GM21529 (cell line): ENCODE measurements at regions not wholly inside any gene's neighbourhood (a gene's known extent, or its start where the extent isn't known, plus 50 kb on each side); places are given as distances from the start of the nearest gene placed in this dataset.
"Not testable (repeated sequence)": the region's sequence is repeated elsewhere in the genome, so short reads cannot be mapped to it uniquely, and the experiment has no call there.

ENCODE experiments used
- ATAC-seq: cut with Tn5 transposase; IDR thresholded peaks from one replicate; pipeline ENCODE4 v1.9.1; 2021; ENCODE audit not compliant: unreplicated experiment

DNA sequence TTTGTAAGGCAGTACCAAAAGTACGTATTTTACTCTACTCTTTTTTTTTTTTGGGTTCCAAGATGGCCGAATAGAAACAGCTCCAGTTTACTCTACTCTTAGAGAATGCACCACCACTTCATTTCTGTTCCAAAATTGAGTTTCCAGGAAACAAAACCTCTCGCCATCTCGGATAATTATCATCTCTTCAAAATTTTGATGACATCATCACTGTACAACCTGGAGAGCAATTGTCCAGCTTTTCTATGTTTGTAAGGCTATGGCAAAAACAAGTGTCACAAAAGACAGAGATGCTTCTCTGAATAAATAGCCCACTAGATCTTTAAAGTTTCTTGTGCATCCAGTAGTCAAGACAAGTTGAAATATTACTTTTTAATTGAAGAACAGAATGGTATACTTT lies 1631.9 kb upstream of the CDH6 start:
- ATAC-seq = no peak

DNA sequence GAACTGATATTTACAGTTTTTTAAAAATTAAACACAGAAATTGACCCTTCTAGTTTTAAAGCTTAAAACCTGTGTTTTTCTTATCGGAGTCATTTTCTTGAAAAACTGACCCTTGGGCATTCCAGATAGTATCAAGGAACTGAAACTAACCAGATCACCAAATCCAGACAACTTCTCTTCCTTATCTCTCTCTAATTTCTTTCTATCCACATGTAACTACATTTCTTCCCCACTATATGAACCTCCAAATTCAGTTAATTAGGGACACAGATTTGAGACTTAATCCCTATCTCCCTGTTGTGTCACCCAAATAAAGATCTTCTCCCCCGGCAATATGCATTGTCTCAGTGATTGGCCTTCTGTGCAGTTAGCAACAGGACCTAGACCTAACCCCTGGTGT lies 1643.0 kb upstream of the CDH6 start:
- ATAC-seq = no peak

DNA sequence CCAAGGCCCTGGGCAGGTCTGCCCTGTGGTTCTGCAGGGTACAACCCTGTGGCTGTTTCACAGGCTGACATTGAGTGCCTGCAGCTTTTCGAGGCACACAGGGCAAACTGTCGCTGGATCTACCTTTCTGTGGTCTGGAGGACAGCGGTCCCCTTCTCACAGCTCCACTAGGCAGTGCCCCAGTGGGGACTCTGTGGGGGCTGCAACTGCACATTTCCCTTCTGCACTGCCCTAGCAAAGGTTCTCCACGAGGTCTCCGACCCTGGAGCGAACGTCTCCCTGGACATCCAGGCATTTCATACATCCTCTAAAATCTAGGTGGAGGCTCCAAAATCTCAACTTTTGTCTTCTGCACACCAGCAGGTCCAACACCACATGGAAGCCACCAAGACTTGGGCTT lies 1645.2 kb upstream of the CDH6 start:
- ATAC-seq = no peak

DNA sequence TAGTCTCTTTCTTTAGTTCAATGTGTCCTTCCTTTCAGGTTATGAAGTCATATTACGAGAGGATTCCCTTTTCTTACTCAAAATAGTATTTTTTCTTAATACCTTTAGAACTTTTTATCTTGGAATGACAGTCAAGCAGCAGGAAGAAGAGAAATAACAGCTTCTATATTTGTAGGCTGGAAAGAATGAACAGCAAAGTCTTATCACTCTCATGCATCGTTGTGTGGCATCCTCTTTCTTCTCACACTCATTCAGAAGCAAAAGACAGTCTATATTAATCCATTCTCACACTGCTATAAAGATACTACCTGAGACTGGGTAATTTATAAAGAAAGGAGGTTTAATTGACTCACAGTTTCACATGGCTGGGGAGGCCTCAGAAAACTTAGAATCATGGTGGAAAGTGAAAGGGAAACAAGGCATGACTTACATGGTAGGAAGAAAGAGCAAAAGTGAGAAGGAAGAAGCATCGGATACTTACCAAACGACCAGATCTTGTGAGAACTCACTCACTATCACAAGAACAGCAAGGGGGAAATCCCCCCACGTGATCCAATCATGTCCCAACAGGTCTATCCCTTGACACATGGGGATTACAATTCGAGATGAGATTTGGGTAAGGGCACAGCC lies 1646.1 kb upstream of the CDH6 start:
- no peak for ATAC-seq

DNA sequence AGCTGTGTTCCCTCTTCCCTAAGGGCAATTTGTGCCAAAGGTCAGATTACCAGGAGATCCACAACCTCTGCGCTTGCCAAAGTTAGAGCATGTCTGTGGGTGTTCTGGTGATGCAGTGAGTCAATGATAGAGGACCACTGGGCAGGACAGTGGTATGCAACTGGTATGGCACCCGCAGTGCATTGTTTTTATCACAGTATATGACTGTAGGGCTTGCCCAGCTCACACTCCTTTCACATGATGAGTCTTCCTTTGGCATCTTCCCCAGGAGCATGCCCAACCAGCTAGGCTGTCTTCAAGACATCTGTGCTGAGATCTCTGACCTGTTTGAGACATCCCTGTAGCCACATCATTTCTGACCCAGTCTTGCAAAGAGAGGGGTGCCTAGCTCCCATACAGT lies 1650.0 kb upstream of the CDH6 start:
- no peak for ATAC-seq

DNA sequence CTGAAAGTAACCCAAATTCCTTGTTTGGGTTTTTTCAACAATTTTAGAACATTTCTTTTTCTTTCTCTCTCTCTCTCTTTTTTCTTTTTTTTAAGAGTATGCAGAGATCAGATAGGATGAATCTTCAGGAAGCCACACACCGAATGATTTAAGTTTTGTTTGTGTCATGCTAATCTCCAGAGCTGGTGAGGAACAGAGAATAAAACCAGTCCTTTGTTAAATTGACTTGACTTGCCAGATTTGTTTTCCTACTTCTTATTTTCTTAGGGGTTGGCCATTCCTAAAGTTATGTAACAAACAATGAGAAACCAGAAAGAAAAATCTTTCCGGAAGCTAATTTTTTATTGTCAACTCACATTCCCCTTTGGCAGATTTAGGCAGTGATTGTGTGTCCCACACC lies 1669.3 kb upstream of the CDH6 start:
- ATAC-seq = no peak

DNA sequence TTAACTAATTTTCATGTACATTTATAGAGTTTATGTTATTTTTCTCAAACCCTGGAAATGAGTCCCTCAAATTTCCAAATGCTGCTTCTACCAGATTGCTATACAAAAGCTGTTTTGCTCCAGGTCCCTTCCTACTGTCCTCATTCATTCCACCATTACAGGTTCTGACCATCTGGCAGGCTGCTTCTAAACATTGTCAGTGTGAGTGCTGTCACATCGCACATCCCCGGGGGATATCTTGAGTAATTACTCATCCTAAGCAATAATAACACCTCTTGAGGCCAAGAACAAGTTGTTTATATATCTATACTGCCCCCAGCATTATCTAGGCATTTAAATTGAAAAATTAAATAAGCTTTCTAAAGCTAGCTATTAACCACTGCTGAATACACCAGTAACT lies 1675.3 kb upstream of the CDH6 start:
- ATAC-seq = no peak

DNA sequence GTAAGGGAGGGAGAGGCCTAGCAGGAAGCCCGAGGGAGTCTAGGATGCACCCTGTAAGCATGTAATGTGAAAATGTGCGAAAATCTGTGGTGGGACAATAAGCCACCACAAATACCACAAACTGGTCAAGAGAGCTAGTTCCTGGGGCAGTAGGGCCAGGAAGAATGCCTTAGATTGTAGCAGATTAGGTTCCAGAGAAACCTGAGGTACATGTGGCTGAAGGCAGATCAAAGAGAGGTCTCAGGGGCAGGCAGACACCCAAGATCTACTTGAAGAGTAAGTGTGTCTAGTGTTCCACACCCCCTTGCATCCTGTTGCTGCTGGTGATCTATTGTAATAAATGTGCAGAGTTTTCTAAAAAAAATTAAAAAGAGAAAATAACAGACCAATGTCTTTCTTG lies 1677.3 kb upstream of the CDH6 start:
- ATAC-seq = no peak

DNA sequence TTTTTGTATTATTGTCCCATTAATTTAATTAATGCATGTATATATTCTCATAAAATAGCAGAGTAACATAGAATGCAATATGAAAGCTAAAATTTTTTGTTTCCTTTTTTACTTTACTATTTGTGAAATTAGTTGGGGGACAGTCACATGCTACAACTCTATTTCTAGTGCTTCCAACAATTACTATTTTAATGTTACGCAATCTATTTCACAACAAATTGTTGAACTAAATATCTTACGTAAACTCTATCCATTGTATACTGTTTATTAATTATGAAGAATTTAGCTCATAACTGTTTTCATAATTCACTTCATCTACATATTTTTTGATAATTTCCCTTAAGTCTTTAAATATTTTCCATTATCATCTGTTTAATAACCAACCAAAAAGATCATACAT lies 1685.4 kb upstream of the CDH6 start:
- ATAC-seq = no peak

DNA sequence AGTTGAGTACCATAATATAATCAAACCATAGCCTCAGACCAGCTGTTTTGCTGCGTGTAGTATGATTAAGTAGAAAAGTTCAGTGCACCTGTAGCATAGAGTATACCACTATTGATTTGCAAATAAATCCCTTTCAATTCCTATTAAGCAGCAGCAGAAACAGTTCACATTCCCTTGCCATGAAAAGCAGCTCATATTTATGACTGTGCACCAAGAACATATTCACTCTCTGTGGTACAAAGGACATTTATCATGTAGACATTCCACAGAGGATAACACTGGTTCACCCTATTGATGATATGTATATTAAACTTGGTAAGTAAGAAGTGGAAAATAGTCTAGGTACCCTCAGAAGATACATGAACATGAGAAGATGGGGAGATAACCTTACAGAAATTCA lies 1689.1 kb upstream of the CDH6 start:
- ATAC-seq = no peak

DNA sequence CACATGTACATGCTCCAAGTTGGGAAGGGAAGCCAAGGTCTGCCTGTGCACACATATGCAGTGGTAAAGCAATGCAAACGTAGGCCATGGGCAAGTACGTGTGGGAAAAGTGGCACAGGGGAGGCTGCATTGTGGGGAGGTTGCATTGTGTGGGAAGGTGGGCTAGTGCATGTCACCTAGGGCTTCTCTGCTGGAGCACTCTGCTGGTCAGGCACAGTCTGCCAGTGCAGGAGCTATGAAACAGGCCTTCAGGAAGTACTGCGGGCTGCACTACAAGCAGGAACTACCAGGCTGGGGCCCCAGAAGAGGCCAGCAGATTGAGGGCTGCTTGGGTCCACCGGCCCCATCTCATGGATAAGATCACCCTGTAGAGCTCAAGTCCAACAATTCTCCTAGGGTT lies 1694.6 kb upstream of the CDH6 start:
- ATAC-seq = no peak

DNA sequence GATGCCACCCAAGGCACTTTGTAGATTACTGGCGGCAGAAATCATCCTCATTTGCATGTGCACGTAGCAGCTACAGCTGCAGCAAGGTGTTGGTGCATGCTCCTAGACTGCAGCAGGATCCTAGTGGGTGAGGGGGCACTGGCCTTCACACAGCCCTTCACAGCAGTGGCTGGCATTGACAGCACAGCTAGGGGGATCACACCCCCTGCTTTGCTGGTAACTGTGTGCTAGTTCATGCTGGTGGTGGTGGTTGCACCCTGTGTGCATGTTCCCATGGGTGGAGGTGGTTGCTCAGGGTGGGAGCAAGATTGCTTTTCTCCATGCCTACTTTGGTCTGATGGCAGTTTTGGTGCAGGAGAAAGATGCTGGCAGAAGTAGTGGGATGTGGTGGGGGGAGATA lies 1695.1 kb upstream of the CDH6 start:
- ATAC-seq = no peak

DNA sequence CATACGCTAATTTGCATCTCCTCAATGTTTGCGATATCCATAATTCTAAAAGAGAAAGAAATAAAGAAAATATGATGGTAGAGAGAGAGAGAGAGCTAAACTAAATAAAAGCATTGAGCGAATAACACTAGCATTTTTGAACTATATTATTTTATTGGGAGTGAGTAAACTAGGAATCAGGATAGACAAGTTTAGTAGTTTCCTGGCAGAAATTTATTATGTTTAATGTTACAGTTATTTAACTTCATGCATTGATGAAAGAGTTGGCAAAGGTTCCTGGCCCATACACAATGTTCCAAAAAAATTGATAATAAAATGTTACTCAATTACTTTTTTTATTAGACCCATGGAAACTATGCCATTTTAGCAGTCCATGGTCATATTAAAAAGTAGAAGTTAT lies 1708.2 kb upstream of the CDH6 start:
- no peak for ATAC-seq

DNA sequence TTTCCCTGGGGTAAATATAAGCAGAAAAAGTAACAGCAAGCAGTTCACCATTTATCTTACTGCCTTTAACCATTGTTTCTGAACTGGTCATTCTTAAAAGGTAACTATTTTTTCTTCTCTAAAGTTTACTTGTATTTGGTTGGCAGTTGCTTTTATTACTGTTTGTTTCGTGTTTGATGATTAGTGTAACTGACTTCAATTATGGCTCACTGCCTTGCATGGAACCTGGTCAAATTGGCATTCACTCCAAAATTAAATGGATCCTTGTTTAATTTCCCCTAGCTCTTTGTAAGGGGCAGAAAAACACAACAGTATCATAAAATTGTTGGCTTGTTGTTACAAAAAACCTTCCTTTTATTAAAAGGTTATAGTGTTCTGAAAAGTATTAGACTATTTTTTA lies 1723.9 kb upstream of the CDH6 start:
- ATAC-seq = no peak

DNA sequence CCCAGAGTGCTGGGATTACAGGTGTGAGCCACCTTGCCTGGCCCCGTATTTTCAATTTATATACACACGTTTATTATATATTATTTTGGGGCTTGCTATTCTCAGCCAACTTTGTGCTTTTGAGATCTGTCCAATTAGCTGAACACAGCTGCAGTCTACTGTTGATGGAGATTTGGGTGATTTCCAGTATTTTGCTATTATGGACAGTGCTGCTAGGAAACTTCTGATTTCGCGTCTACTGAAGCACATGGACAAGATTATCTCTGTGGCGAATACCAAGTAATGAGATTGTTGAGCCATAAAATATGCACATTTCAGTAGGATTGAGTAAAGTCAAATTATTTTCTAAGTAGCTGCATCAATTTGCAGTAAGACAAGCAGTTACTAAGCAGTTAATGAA lies 1731.2 kb upstream of the CDH6 start:
- no peak for ATAC-seq

DNA sequence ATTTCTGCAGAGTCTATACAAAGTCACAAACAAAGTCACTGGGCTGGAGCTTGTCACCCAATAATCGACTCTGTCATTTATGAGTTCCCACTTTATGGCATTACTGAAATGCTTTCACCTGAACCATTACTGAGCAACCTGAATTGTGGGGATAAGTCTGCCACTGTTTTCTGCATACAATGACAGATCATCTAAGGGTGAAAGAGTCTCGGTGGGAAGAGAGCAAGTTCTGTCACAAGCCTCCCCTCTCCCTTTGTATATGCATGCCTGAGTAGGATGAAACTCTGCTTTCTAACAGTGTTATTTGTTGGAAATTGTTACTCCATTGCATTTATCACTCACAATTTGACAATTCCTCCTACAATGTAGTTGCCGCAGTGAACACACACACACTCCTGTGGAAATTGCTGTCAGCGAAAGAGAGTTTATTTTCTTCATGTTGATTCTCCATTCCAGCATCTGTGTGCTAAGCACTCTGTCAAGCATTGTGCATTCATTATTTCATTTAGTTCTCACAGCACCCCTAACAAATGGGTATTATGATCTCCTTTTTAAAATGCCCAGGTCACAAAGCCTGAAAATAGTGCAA lies 1732.4 kb upstream of the CDH6 start:
- ATAC-seq = no peak

DNA sequence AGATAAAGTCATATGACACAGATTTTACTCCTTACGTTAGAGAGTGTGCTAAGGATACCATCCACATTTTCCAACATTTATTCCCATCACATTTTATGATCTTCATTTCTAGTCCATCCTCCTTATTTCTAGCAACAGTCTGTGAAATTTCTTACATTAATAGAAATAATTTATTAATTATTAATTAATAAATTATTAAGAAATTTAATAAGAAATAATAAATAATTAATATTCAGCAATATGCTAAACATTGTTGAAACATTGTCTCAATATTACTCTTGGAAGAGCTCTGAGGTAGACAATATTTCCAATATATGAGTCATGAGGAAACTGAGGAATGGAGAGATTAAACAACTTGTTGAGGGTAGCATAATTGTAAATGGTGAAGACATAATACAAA lies 1742.5 kb upstream of the CDH6 start:
- ATAC-seq = not testable (repeated sequence)

DNA sequence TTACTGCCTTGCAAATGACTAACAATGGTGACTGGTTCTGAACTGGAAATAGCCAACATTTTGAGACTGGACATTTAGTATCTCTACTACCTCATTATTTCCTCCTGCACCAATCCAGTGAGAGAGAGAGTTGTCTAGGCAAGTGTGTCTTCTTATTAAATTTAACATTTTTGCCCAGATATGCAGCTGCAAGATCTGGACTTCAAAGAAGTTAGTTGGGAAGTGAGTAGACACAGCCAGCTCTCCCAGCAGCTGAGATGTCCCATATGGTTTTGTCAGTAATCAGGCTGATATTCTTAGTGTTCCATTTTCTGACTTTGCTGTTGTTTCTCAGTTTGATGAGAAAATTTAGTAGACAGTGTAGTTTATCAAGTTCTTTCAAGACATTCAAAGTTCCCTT lies 1778.8 kb upstream of the CDH6 start:
- no peak for ATAC-seq

DNA sequence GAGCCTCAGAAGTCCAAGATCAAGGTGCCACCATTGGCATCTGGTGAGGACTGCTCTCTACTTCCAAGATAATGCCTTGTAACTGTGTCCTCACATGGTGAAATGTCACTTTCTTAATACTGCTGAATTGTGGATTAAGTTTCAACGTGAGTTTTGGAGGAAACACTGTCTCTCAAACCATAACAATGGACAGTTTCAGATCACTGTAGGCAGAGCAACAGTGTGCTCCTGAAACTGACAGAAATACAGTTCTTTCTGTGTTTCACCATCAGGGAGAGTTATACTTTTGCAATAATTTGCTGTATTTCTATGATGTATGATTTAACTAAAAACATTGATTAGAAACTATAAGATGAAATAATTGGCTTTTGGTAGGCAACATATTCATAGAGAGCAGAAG lies 1780.5 kb upstream of the CDH6 start:
- no peak for ATAC-seq

DNA sequence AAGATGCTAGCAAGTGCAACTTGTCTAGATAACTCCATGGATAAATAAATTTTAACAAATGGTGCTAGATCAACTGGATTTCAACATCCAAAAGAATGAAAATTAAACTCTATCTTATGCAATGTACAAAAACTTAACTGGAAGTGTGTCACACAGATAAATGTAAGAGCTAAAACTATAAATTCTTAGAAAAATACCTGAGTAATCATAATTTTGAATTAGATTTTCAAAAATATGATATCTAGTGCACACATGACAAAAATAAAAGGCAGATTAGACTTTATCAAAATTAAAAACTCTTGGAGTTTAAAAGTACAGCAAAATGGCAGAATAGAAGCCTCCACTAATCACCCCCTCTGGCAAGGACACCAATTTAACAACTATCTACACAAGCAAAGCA lies 1791.2 kb upstream of the CDH6 start:
- ATAC-seq = no peak

DNA sequence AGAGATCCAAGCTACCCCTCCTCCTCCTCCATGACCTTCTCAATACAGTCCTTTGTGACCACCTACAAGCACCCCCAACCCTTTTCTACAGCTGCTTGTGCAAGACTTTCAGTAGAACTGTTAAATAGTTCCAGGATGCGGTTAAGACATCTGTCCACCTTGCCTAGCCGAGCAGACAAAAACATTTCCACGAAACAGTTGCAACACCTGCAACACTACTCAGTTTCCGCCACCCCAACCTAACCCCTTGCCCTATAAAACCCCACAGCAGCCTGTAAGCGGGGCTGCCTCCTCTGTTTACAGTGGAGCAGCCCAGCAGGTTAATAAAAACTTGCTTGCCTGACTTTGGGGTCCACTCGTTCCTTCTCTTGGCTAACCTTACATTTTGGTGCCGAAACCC lies 1803.5 kb upstream of the CDH6 start:
- no peak for ATAC-seq

DNA sequence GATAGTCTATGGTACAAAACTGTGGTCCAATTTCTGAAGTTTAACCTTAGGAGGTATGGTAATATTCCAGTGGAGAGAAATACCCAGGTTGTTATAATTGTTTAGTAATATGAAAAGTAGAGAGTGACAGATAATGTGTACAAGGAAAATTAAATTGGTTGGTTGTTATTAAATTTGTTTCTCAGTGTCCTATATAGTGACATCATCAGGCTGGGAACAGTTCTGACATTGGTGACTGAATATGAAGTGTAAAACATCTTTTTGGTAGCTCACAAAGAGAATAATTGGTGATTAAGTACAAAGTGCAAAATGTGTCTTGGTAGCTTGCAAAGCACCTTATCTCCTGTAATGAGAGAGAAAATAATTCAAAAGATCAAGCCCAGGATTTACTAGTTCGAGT lies 1806.1 kb upstream of the CDH6 start:
- ATAC-seq = no peak

DNA sequence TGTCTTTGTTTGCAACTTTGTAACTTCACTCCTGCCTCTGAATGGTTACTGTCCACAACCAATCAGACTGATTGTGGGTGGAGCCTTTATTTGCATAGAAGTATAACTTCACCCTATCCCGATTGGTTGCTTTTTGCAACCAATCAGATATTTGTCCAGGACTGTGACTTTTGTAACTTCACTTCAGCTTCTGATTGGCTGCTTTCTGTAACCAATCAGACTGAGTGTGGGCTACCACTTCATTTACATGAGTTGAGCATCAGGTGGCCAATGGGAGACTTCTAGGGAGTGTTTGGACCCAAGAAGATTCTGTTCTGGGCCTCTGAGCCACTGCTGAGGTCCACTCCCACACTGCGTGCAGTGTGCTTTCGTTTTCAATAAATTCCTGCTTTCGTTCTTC lies 1810.7 kb upstream of the CDH6 start:
- ATAC-seq = no peak
